SK-MEL-5 (cell line): ENCODE measurements at regions not wholly inside any gene's neighbourhood (a gene's known extent, or its start where the extent isn't known, plus 50 kb on each side); places are given as distances from the start of the nearest gene placed in this dataset.
A peak's percentile ranks its signal among the peaks of the same experiment; 100 is the strongest.
"Not testable (repeated sequence)": the region's sequence is repeated elsewhere in the genome, so short reads cannot be mapped to it uniquely, and the experiment has no call there.

Experiments used
- DNase-seq: peaks from one replicate; pipeline ENCODE4 v3.0.0-alpha.2; 2016; ENCODE audit warnings: low read depth, low spot score
- in situ Hi-C: cut with HindIII; loops from 2 replicates; pipeline ENCODE4 v1.10.0; 2016; ENCODE audit warnings: low sequenced_read_pairs, high pct_unique_total_duplicates, low pct_unique_long_range_greater_than_20kb

GRCh38 chr14:84251411-84252115 is 1278.4 kb upstream of the FLRT2 start:
- in situ Hi-C loops, result no loop called here
- no peak for DNase-seq

- DNase-seq, result no peak
- in situ Hi-C loops, result no loop called here
Measured at GRCh38 chr14:84252706-84253105, 1277.2 kb upstream of the FLRT2 start.

- in situ Hi-C loops, result no loop called here
- DNase-seq, result no peak
Measured at GRCh38 chr14:84253326-84253725, 1276.6 kb upstream of the FLRT2 start.

- DNase-seq, result peak; percentile 6
- in situ Hi-C loops, result no loop called here
Measured at GRCh38 chr14:84254290-84254689, 1275.7 kb upstream of the FLRT2 start.

GRCh38 chr14:84262932-84263331 is 1267.0 kb upstream of the FLRT2 start:
- in situ Hi-C loops, result no loop called here
- no peak for DNase-seq

GRCh38 chr14:84272290-84272721 is 1257.6 kb upstream of the FLRT2 start:
- in situ Hi-C loops, result no loop called here
- DNase-seq, result no peak

GRCh38 chr14:84273181-84273580 is 1256.8 kb upstream of the FLRT2 start:
- in situ Hi-C loops, result no loop called here
- DNase-seq, result no peak

- in situ Hi-C loops, result no loop called here
- no peak for DNase-seq
Measured at GRCh38 chr14:84282618-84283017, 1247.3 kb upstream of the FLRT2 start.

- DNase-seq, result no peak
- in situ Hi-C loops, result no loop called here
Measured at GRCh38 chr14:84288781-84289180, 1241.2 kb upstream of the FLRT2 start.

- in situ Hi-C loops, result no loop called here
Measured at GRCh38 chr14:84298663-84299195, 1231.2 kb upstream of the FLRT2 start.

GRCh38 chr14:84303140-84303539 is 1226.8 kb upstream of the FLRT2 start:
- DNase-seq, result no peak
- in situ Hi-C loops, result no loop called here

More at GRCh38 chr14:84298663-84299195, 1231.2 kb upstream of the FLRT2 start:
- DNase-seq, result no peak

- in situ Hi-C loops, result no loop called here
- DNase-seq, result peak; percentile 74
Measured at GRCh38 chr14:84312551-84312950, 1217.4 kb upstream of the FLRT2 start.

GRCh38 chr14:84323450-84323849 is 1206.5 kb upstream of the FLRT2 start:
- in situ Hi-C loops, result no loop called here
- DNase-seq, result no peak

- in situ Hi-C loops, result no loop called here
- DNase-seq, result no peak
Measured at GRCh38 chr14:84323978-84324377, 1206.0 kb upstream of the FLRT2 start.

- in situ Hi-C loops, result no loop called here
- DNase-seq, result no peak
Measured at GRCh38 chr14:84336433-84336832, 1193.5 kb upstream of the FLRT2 start.

- no peak for DNase-seq
- in situ Hi-C loops, result no loop called here
Measured at GRCh38 chr14:84340938-84341337, 1189.0 kb upstream of the FLRT2 start.

- DNase-seq, in situ Hi-C loops: not testable (repeated sequence)
Measured at GRCh38 chr14:84341867-84342266, 1188.1 kb upstream of the FLRT2 start.

- in situ Hi-C loops, result no loop called here
Measured at GRCh38 chr14:84343656-84344055, 1186.3 kb upstream of the FLRT2 start.

GRCh38 chr14:84351646-84352045 is 1178.3 kb upstream of the FLRT2 start:
- in situ Hi-C loops, result no loop called here
- no peak for DNase-seq

More at GRCh38 chr14:84343656-84344055, 1186.3 kb upstream of the FLRT2 start:
- peak; percentile 44 for DNase-seq
